ENCODE measurements at regions not wholly inside any gene's neighbourhood (a gene's known extent, or its start where the extent isn't known, plus 50 kb on each side); places are given as distances from the start of the nearest gene placed in this dataset.

DNA sequence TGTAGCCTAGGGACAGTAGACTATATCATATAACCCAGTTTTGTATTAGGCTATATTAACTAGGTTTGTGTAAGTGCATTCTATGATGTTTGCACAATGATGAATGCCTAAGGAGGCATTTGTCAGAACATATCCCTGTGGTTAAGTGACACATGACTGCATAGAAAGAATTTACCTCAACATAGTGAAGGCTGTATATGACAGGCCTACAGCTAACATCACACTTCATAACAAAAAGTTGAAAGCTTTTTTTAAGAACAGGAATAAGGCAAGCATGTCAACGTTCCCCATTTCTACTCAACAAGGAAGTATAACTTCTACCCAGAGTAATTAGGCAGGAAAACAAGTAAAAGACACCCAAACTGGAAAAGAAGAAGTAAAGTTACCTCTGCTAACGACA, 165.9 kb upstream of the NDST4 start:
- peaks cover 0 to 3% (median 0%) of the 10 kb centered on the region in 5 experiments for H3K9me3 ChIP-seq (ENCODE audit: control extremely low read depth in 1 of 5, control insufficient read depth in 4 of 5, insufficient read depth in 2 of 5, low read depth in 1 of 5, low read length in 4 of 5)
- peak overlapping the region in 1 of 2 experiments; percentile 52 for H3K27ac ChIP-seq (ENCODE audit: insufficient read depth in 1 of 2, low read depth in 1 of 2, low read length in 2 of 2, poor library complexity in 1 of 2, severe bottlenecking in 2 of 2)
- ChIA-PET CTCF (no interaction called here), POLR2A (no interaction called here)
- no peak overlapping the region for H3K4me3 ChIP-seq (ENCODE audit: control insufficient read depth in 1 of 7, extremely low read depth in 1 of 7, insufficient read depth in 4 of 7, low read depth in 2 of 7, low read length in 6 of 7)
- WGBS (ENCODE audit: insufficient coverage) = no CpG with 5 or more reads among the region's 2 CpGs
- H3K36me3 ChIP-seq (ENCODE audit: control insufficient read depth in 4 of 4, insufficient read depth in 4 of 4, low read length in 3 of 4) = no peaks in the 10 kb centered on the region
- peak in 2 of 3 donors; percentile 38 to 60 for DNase-seq
- peaks cover 2 to 40% (median 10%) of the 10 kb centered on the region in 4 experiments for H3K4me1 ChIP-seq (ENCODE audit: control extremely low read depth in 1 of 4, control insufficient read depth in 4 of 4, insufficient read depth in 4 of 4, low read length in 3 of 4)
- no peaks in the 10 kb centered on the region for H3K27me3 ChIP-seq (replicated peaks in 2 of 5; ENCODE audit: control insufficient read depth in 4 of 5, insufficient read depth in 5 of 5, low read length in 4 of 5)

DNA sequence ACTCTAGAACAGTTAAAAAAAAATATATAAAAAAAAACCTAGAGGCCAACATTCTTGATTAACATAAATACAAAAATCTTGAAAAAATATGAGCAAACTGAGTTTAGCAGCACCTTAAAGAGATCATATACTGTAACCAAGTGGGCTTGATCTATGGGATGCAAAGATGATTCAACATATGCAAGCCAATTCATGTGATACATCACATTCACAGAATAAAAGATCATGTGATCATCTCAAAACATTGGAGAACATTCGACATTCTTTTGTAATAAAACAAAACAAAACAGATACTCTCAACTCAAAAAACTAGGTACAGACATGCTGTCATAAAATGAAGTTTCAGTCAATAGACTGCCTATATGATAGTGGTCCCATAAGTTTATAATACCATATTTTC, 165.4 kb upstream of the NDST4 start:
- Histone ChIP-seq H3K4me1 (ENCODE audit: control extremely low read depth in 1 of 4, control insufficient read depth in 4 of 4, insufficient read depth in 4 of 4, low read length in 3 of 4) (peaks cover 2 to 45% (median 12%) of the 10 kb centered on the region in 4 experiments), H3K27ac (ENCODE audit: insufficient read depth in 1 of 2, low read depth in 1 of 2, low read length in 2 of 2, poor library complexity in 1 of 2, severe bottlenecking in 2 of 2) (no peak overlapping the region), H3K36me3 (ENCODE audit: control insufficient read depth in 4 of 4, insufficient read depth in 4 of 4, low read length in 3 of 4) (no peaks in the 10 kb centered on the region), H3K9me3 (ENCODE audit: control extremely low read depth in 1 of 5, control insufficient read depth in 4 of 5, insufficient read depth in 2 of 5, low read depth in 1 of 5, low read length in 4 of 5) (peaks cover 0 to 1% (median 0%) of the 10 kb centered on the region in 5 experiments), H3K4me3 (ENCODE audit: control insufficient read depth in 1 of 7, extremely low read depth in 1 of 7, insufficient read depth in 4 of 7, low read depth in 2 of 7, low read length in 6 of 7) (no peak overlapping the region), H3K27me3 (replicated peaks in 2 of 5; ENCODE audit: control insufficient read depth in 4 of 5, insufficient read depth in 5 of 5, low read length in 4 of 5) (no peaks in the 10 kb centered on the region)
- CTCF ChIA-PET = no interaction called here
- POLR2A ChIA-PET = no interaction called here
- WGBS (ENCODE audit: insufficient coverage) = no CpG with 5 or more reads among the region's 1 CpG
- DNase-seq = no peak

DNA sequence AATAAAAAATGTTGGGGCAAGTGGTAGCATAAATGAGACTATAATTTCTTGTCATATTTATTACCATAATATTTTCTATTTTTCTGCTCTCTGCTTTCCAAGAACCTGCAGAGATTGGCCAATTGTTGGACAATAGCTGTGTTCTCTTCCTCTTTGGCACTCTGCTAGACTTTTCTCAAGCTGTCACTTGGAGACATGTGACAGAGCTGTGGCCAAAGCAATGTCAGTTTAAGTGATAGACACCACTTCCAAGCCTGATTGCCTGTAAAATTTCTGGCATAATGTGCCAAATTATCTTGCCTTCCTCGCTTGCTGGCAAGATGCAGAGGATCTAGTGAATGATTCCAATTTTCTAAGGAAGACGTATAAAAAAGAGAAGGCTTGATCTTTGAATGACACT, 162.2 kb upstream of the NDST4 start:
- ChIA-PET POLR2A (no interaction called here), CTCF (no interaction called here)
- WGBS (ENCODE audit: insufficient coverage) = no CpG with 5 or more reads among the region's 2 CpGs
- Histone ChIP-seq H3K27me3 (replicated peaks in 2 of 5; ENCODE audit: control insufficient read depth in 4 of 5, insufficient read depth in 5 of 5, low read length in 4 of 5) (no peaks in the 10 kb centered on the region), H3K9me3 (ENCODE audit: control extremely low read depth in 1 of 5, control insufficient read depth in 4 of 5, insufficient read depth in 2 of 5, low read depth in 1 of 5, low read length in 4 of 5) (no peaks in the 10 kb centered on the region), H3K4me3 (ENCODE audit: control insufficient read depth in 1 of 7, extremely low read depth in 1 of 7, insufficient read depth in 4 of 7, low read depth in 2 of 7, low read length in 6 of 7) (no peak overlapping the region), H3K36me3 (ENCODE audit: control insufficient read depth in 4 of 4, insufficient read depth in 4 of 4, low read length in 3 of 4) (no peaks in the 10 kb centered on the region), H3K4me1 (ENCODE audit: control extremely low read depth in 1 of 4, control insufficient read depth in 4 of 4, insufficient read depth in 4 of 4, low read length in 3 of 4) (peaks cover 2 to 67% (median 16%) of the 10 kb centered on the region in 4 experiments), H3K27ac (ENCODE audit: insufficient read depth in 1 of 2, low read depth in 1 of 2, low read length in 2 of 2, poor library complexity in 1 of 2, severe bottlenecking in 2 of 2) (no peak overlapping the region)
- peak in 2 of 3 donors; percentile 8 to 22 for DNase-seq

DNA sequence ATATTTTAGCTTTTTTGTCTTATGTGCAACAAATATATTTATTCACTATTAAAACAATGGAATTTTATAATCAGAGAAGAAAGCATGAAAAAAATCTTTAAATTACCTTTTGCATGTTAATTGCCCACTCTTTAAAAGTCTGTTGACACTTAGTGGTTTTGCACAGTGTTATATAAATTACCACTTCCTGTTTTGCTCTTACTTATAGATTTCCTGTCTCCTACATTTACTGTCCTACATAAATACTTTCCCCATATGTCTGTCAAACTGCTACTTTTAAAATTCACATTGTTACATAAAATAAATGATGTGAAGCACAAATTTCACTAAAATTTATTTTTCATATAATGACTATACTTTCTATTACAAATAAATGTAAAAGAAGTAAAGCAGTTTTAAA, 161.1 kb upstream of the NDST4 start:
- H3K4me1 ChIP-seq (ENCODE audit: control extremely low read depth in 1 of 4, control insufficient read depth in 4 of 4, insufficient read depth in 4 of 4, low read length in 3 of 4) = peaks cover 2 to 65% (median 16%) of the 10 kb centered on the region in 4 experiments
- ChIA-PET POLR2A (no interaction called here), CTCF (no interaction called here)
- H3K27ac ChIP-seq (ENCODE audit: insufficient read depth in 1 of 2, low read depth in 1 of 2, low read length in 2 of 2, poor library complexity in 1 of 2, severe bottlenecking in 2 of 2) = no peak overlapping the region
- no peaks in the 10 kb centered on the region for H3K9me3 ChIP-seq (ENCODE audit: control extremely low read depth in 1 of 5, control insufficient read depth in 4 of 5, insufficient read depth in 2 of 5, low read depth in 1 of 5, low read length in 4 of 5)
- no peaks in the 10 kb centered on the region for H3K27me3 ChIP-seq (replicated peaks in 2 of 5; ENCODE audit: control insufficient read depth in 4 of 5, insufficient read depth in 5 of 5, low read length in 4 of 5)
- peak overlapping the region in 1 of 7 experiments; percentile 5 for H3K4me3 ChIP-seq (ENCODE audit: control insufficient read depth in 1 of 7, extremely low read depth in 1 of 7, insufficient read depth in 4 of 7, low read depth in 2 of 7, low read length in 6 of 7)
- no peaks in the 10 kb centered on the region for H3K36me3 ChIP-seq (ENCODE audit: control insufficient read depth in 4 of 4, insufficient read depth in 4 of 4, low read length in 3 of 4)
- peak in 2 of 3 donors; percentile 55 to 72 for DNase-seq

DNA sequence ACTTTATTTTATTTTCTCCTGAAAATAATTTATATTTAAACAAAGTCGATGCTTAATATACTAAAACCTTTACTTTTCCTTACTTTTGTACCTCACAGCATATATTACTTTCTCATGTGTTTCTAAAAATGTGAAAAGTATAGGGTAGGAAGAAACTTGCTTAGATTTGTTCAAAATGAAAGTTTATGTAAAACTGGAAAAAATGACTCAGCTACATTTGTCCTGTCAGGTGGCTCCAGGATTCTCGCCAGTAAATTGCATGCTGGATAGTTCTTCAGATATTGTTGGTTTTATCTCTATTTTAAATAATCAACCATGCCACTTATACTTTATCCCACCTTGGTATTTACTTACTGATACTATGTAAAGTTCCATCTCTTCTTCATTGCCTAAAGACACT, 159.2 kb upstream of the NDST4 start:
- peak in 2 of 3 donors; percentile 10 to 23 for DNase-seq
- peaks cover 2 to 56% (median 14%) of the 10 kb centered on the region in 4 experiments for H3K4me1 ChIP-seq (ENCODE audit: control extremely low read depth in 1 of 4, control insufficient read depth in 4 of 4, insufficient read depth in 4 of 4, low read length in 3 of 4)
- no peaks in the 10 kb centered on the region for H3K36me3 ChIP-seq (ENCODE audit: control insufficient read depth in 4 of 4, insufficient read depth in 4 of 4, low read length in 3 of 4)
- H3K27ac ChIP-seq (ENCODE audit: insufficient read depth in 1 of 2, low read depth in 1 of 2, low read length in 2 of 2, poor library complexity in 1 of 2, severe bottlenecking in 2 of 2) = no peak overlapping the region
- H3K9me3 ChIP-seq (ENCODE audit: control extremely low read depth in 1 of 5, control insufficient read depth in 4 of 5, insufficient read depth in 2 of 5, low read depth in 1 of 5, low read length in 4 of 5) = no peaks in the 10 kb centered on the region
- no peak overlapping the region for H3K4me3 ChIP-seq (ENCODE audit: control insufficient read depth in 1 of 7, extremely low read depth in 1 of 7, insufficient read depth in 4 of 7, low read depth in 2 of 7, low read length in 6 of 7)
- no CpG with 5 or more reads among the region's 2 CpGs for WGBS (ENCODE audit: insufficient coverage)
- POLR2A ChIA-PET = no interaction called here
- no peaks in the 10 kb centered on the region for H3K27me3 ChIP-seq (replicated peaks in 2 of 5; ENCODE audit: control insufficient read depth in 4 of 5, insufficient read depth in 5 of 5, low read length in 4 of 5)
- CTCF ChIA-PET = interaction anchor here (1.5 kb wide), 1 partner anchor 9 kb away, joined by 3 read pairs; no protein-coding TSS in a partner anchor

DNA sequence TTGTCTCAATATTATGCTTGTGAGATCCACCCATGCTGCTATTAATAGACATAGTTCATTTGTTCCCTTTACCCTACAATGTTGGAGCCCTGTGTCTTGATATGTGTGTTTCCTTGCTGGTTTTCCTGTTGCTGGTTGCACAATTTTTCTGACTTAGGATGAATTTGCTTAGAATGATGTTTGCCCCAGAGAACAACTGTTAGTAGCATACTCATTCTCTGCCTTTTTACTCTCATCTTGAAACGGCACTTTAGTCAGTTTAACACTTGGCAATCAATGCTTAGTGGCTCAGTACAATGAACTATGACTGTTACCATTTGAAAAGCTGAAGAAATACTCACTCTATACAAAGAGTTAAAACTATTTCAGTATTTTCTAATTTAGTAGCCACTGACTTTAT, 158.8 kb upstream of the NDST4 start:
- Histone ChIP-seq H3K27me3 (replicated peaks in 2 of 5; ENCODE audit: control insufficient read depth in 4 of 5, insufficient read depth in 5 of 5, low read length in 4 of 5) (no peaks in the 10 kb centered on the region), H3K36me3 (ENCODE audit: control insufficient read depth in 4 of 4, insufficient read depth in 4 of 4, low read length in 3 of 4) (no peaks in the 10 kb centered on the region), H3K27ac (ENCODE audit: insufficient read depth in 1 of 2, low read depth in 1 of 2, low read length in 2 of 2, poor library complexity in 1 of 2, severe bottlenecking in 2 of 2) (no peak overlapping the region), H3K4me3 (ENCODE audit: control insufficient read depth in 1 of 7, extremely low read depth in 1 of 7, insufficient read depth in 4 of 7, low read depth in 2 of 7, low read length in 6 of 7) (no peak overlapping the region), H3K4me1 (ENCODE audit: control extremely low read depth in 1 of 4, control insufficient read depth in 4 of 4, insufficient read depth in 4 of 4, low read length in 3 of 4) (peaks cover 2 to 52% (median 14%) of the 10 kb centered on the region in 4 experiments), H3K9me3 (ENCODE audit: control extremely low read depth in 1 of 5, control insufficient read depth in 4 of 5, insufficient read depth in 2 of 5, low read depth in 1 of 5, low read length in 4 of 5) (no peaks in the 10 kb centered on the region)
- WGBS (ENCODE audit: insufficient coverage) = no CpG with 5 or more reads among the region's 1 CpG
- no peak for DNase-seq
- POLR2A ChIA-PET = no interaction called here
- CTCF ChIA-PET = interaction anchor here (1.5 kb wide), 1 partner anchor 10 kb away, joined by 3 read pairs; no protein-coding TSS in a partner anchor

- Histone ChIP-seq H3K27ac (ENCODE audit: insufficient read depth in 1 of 2, low read depth in 1 of 2, low read length in 2 of 2, poor library complexity in 1 of 2, severe bottlenecking in 2 of 2) (no peak overlapping the region), H3K36me3 (ENCODE audit: control insufficient read depth in 4 of 4, insufficient read depth in 4 of 4, low read length in 3 of 4) (peaks cover 0 to 3% (median 0%) of the 10 kb centered on the region in 4 experiments), H3K9me3 (ENCODE audit: control extremely low read depth in 1 of 5, control insufficient read depth in 4 of 5, insufficient read depth in 2 of 5, low read depth in 1 of 5, low read length in 4 of 5) (peaks cover 0 to 2% (median 0%) of the 10 kb centered on the region in 5 experiments), H3K4me1 (ENCODE audit: control extremely low read depth in 1 of 4, control insufficient read depth in 4 of 4, insufficient read depth in 4 of 4, low read length in 3 of 4) (no peaks in the 10 kb centered on the region), H3K4me3 (ENCODE audit: control insufficient read depth in 1 of 7, extremely low read depth in 1 of 7, insufficient read depth in 4 of 7, low read depth in 2 of 7, low read length in 6 of 7) (no peak overlapping the region), H3K27me3 (replicated peaks in 2 of 5; ENCODE audit: control insufficient read depth in 4 of 5, insufficient read depth in 5 of 5, low read length in 4 of 5) (no peaks in the 10 kb centered on the region)
- DNase-seq = no peak
- POLR2A ChIA-PET = no interaction called here
- CTCF ChIA-PET = no interaction called here
- 100% methylated on average over 1 of the region's 1 CpG for WGBS (ENCODE audit: insufficient coverage)
Observed at GRCh38 chr4:115260195-115260594, 146.8 kb upstream of the NDST4 start.

Measured in common myeloid progenitor, CD34-positive (primary cell).